HEK293T (cell line): ENCODE measurements at regions not wholly inside any gene's neighbourhood (a gene's known extent, or its start where the extent isn't known, plus 50 kb on each side); places are given as distances from the start of the nearest gene placed in this dataset.

ENCODE experiments used
- FOXK2 ChIP-seq: fragments of 450-650 bp; IDR thresholded peaks from 2 replicates; pipeline ENCODE4 v1.6.1; 2016; ENCODE audit warnings: mild to moderate bottlenecking
- SUZ12 ChIP-seq: fragments of 450-650 bp; IDR thresholded peaks from 2 replicates; pipeline ENCODE4 v1.6.1; 2016; ENCODE audit warnings: mild to moderate bottlenecking

DNA sequence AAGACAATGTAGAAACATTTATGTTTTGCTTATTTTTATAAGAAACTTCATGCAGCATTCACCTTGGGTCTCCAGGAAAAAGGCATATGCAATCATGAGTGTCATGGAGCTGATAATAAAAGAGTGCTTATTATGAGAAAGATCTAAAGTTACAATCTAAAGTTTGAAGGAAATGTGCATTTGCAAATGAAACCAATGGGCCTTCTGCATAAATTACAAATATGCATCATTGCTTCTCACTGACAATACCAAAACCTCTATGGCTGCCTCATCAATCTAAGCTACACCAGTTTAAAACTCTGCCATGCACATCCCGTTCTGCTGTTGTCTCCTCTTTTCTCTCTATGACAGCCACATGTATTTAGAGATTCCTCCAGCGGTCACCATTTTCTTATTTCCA lies 103.2 kb upstream of the ABI3BP start:
- TF ChIP-seq FOXK2 (no peak), SUZ12 (no peak)
